H9 (cell line): ENCODE measurements at regions not wholly inside any gene's neighbourhood (a gene's known extent, or its start where the extent isn't known, plus 50 kb on each side); places are given as distances from the start of the nearest gene placed in this dataset.

Experiments
- DNase-seq: peaks from one replicate; pipeline ENCODE4 v3.0.0-alpha.2; 2017
- H2AFZ ChIP-seq: one replicate; pipeline ENCODE4 v1.6.1; 2013; ENCODE audit warnings: mild to moderate bottlenecking, low read length, control low read depth, moderate library complexity
- H2AK5ac ChIP-seq: 2 replicates; pipeline ENCODE4 v1.6.1; 2013; ENCODE audit warnings: low read length, control low read depth, mixed read lengths; ENCODE audit not compliant: insufficient read length
- H2BK120ac ChIP-seq: one replicate; pipeline ENCODE4 v1.6.1; 2013; ENCODE audit warnings: low read depth, mild to moderate bottlenecking, low read length, control low read depth, inconsistent platforms; ENCODE audit not compliant: poor library complexity, severe bottlenecking
- H2BK12ac ChIP-seq: 2 replicates; pipeline ENCODE4 v1.6.1; 2013; ENCODE audit warnings: low read length, control low read depth, mixed read lengths, low read depth; ENCODE audit not compliant: insufficient read length
- H2BK15ac ChIP-seq: 2 replicates; pipeline ENCODE4 v1.6.1; 2013; ENCODE audit warnings: low read depth, low read length, control low read depth
- H2BK20ac ChIP-seq: one replicate; pipeline ENCODE4 v1.6.1; 2013; ENCODE audit warnings: low read depth, mild to moderate bottlenecking, low read length, control low read depth, inconsistent platforms; ENCODE audit not compliant: poor library complexity, severe bottlenecking
- H2BK5ac ChIP-seq: 2 replicates; pipeline ENCODE4 v1.6.1; 2013; ENCODE audit warnings: low read length, control low read depth, mixed read lengths; ENCODE audit not compliant: insufficient read length
- H3K14ac ChIP-seq: 2 replicates; pipeline ENCODE4 v1.6.1; 2013; ENCODE audit warnings: low read length, control low read depth; ENCODE audit not compliant: insufficient read depth
- H3K18ac ChIP-seq: 2 replicates; pipeline ENCODE4 v1.6.1; 2013; ENCODE audit warnings: low read depth, mild to moderate bottlenecking, mixed read lengths, low read length, control low read depth; ENCODE audit not compliant: insufficient read length
- H3K23ac ChIP-seq: 2 replicates; pipeline ENCODE4 v1.6.1; 2013; ENCODE audit warnings: low read length, control low read depth, mixed read lengths, low read depth; ENCODE audit not compliant: insufficient read length
- H3K23me2 ChIP-seq: 2 replicates; pipeline ENCODE4 v1.6.1; 2013; ENCODE audit warnings: low read depth, mild to moderate bottlenecking, mixed read lengths, low read length, control low read depth; ENCODE audit not compliant: insufficient read length, poor library complexity, severe bottlenecking
- H3K27ac ChIP-seq: 2 replicates; pipeline ENCODE4 v1.5.1; 2013; ENCODE audit warnings: low read length, control low read depth, mixed read lengths, low read depth; ENCODE audit not compliant: insufficient read length
- H3K27me3 ChIP-seq: 2 replicates; pipeline ENCODE4 v1.6.1; 2013; ENCODE audit warnings: low read length, control low read depth, inconsistent platforms; ENCODE audit not compliant: insufficient read depth
- H3K4ac ChIP-seq: 2 replicates; pipeline ENCODE4 v1.6.1; 2013; ENCODE audit warnings: low read depth, mild to moderate bottlenecking, control low read depth, inconsistent platforms, low read length, moderate library complexity
- H3K4me1 ChIP-seq: 2 replicates; pipeline ENCODE4 v1.6.1; 2013; ENCODE audit warnings: low read length, control low read depth, inconsistent platforms; ENCODE audit not compliant: insufficient read depth
- H3K4me2 ChIP-seq: 2 replicates; pipeline ENCODE4 v1.6.1; 2013; ENCODE audit warnings: low read length, control low read depth, mixed read lengths; ENCODE audit not compliant: insufficient read length, insufficient read depth
- H3K56ac ChIP-seq: 2 replicates; pipeline ENCODE4 v1.6.1; 2013; ENCODE audit warnings: low read depth, mild to moderate bottlenecking, mixed read lengths, low read length, control low read depth; ENCODE audit not compliant: insufficient read length
- H3K79me1 ChIP-seq: 2 replicates; pipeline ENCODE4 v1.6.1; 2013; ENCODE audit warnings: low read depth, mild to moderate bottlenecking, moderate library complexity, low read length, control low read depth, inconsistent platforms; ENCODE audit not compliant: insufficient read depth, poor library complexity, severe bottlenecking
- H3K79me2 ChIP-seq: 2 replicates; pipeline ENCODE4 v1.6.1; 2013; ENCODE audit warnings: low read length, control low read depth, inconsistent platforms; ENCODE audit not compliant: insufficient read depth
- H3K9ac ChIP-seq: 2 replicates; pipeline ENCODE4 v1.6.1; 2013; ENCODE audit warnings: low read length, control low read depth, mixed read lengths; ENCODE audit not compliant: insufficient read length; ENCODE audit errors: extremely low read depth
- H3K9me3 ChIP-seq: one replicate; pipeline ENCODE4 v1.6.1; 2013; ENCODE audit warnings: low read depth, low read length, inconsistent platforms; ENCODE audit not compliant: control insufficient read depth
- H3T11ph ChIP-seq: one replicate; pipeline ENCODE4 v1.6.1; 2013; ENCODE audit warnings: mild to moderate bottlenecking, low read length, control low read depth, inconsistent platforms
- H4K20me1 ChIP-seq: one replicate; pipeline ENCODE4 v1.6.1; 2013; ENCODE audit not compliant: control insufficient read depth, insufficient read length, insufficient read depth
- H4K5ac ChIP-seq: 2 replicates; pipeline ENCODE4 v1.6.1; 2013; ENCODE audit warnings: low read depth, mild to moderate bottlenecking, mixed read lengths, low read length, control low read depth; ENCODE audit not compliant: insufficient read length
- H4K8ac ChIP-seq: replicated peaks from 2 replicates; pipeline ENCODE4 v1.6.1; 2013; ENCODE audit warnings: low read length, control low read depth, mixed read lengths, low read depth; ENCODE audit not compliant: insufficient read length
- H4K91ac ChIP-seq: 2 replicates; pipeline ENCODE4 v1.6.1; 2013; ENCODE audit warnings: low read depth, mild to moderate bottlenecking, moderate library complexity, mixed read lengths, low read length, control low read depth; ENCODE audit not compliant: insufficient read length
- H3K27ac Mint-ChIP-seq, 3 experiments: 2 replicates in 2 of 3; 3 replicates in 1 of 3; pipeline ENCODE4 v1.8.0; 2020 to 2021; ENCODE audit warnings: mixed read lengths in 3 of 3, mild to moderate bottlenecking in 1 of 3, moderate library complexity in 1 of 3
- H3K27me3 Mint-ChIP-seq: 2 replicates; pipeline ENCODE4 v1.8.0; 2021; ENCODE audit warnings: low read depth, mild to moderate bottlenecking, moderate library complexity, mixed read lengths
- H3K36me3 Mint-ChIP-seq, 3 experiments: 2 replicates in 2 of 3; 3 replicates in 1 of 3; pipeline ENCODE4 v1.8.0; 2020 to 2021; ENCODE audit warnings: low read depth in 3 of 3, mixed read lengths in 3 of 3; ENCODE audit not compliant: insufficient read depth in 1 of 3
- H3K4me1 Mint-ChIP-seq, 2 experiments: 2 replicates each; pipeline ENCODE4 v1.8.0; 2020; ENCODE audit warnings: mixed read lengths in 2 of 2
- H3K4me3 Mint-ChIP-seq, 2 experiments: 2 replicates in 1 of 2; 3 replicates in 1 of 2; pipeline ENCODE4 v1.8.0; 2020 to 2021; ENCODE audit warnings: mild to moderate bottlenecking in 2 of 2, mixed read lengths in 2 of 2, moderate library complexity in 1 of 2
- H3K9me3 Mint-ChIP-seq, 2 experiments: 2 replicates in 1 of 2; 3 replicates in 1 of 2; pipeline ENCODE4 v1.8.0; 2020; ENCODE audit warnings: mild to moderate bottlenecking in 2 of 2, mixed read lengths in 2 of 2, moderate library complexity in 1 of 2
- WGBS: extraction: QIAGEN DNeasy Blood & Tissue Kit; methylation state at CpG from one replicate; pipeline ENCODE4 v1.1.7; 2013; ENCODE audit warnings: missing lambda C conversion rate, low lambda C conversion rate, mixed read lengths; ENCODE audit not compliant: insufficient read length; ENCODE audit errors: extremely low coverage; 5-methylcytosine and 5-hydroxymethylcytosine counted together
- TF ChIP-seq, protein P1 (sequence below): fragments of 200-600 bp; sonication (generic); conservative IDR thresholded peaks from 3 replicates; pipeline ENCODE4 v1.8.0; 2021; ENCODE audit warnings: antibody characterized with exemption, mild to moderate bottlenecking

DNA sequence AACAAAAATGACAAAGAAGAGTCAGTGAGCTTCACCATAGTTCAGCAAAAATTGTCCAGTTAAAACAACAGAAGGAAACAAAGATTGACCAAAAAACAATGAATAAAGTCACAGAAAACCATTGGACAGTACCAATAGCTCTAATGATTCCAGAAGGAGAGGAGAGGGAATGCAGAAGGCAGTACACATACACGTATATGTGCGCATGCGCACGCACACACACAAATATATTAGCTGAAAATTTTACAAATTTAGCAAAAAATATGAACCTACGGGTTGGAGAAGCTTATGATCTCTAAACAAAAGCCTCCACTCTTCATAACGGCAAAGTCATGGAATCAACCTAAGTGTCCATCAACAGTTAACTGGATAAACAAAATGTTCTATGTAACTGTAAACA, 120.3 kb upstream of the MON1B start:
- Histone ChIP-seq H2BK5ac (no peak overlapping the region), H3K4ac (no peak overlapping the region), H4K20me1 (no peaks in the 10 kb centered on the region), H3K14ac (no peak overlapping the region), H3K4me1 (peaks cover 4% of the 10 kb centered on the region; the same call in 1 of the 2 replicates), H3K27me3 (no peaks in the 10 kb centered on the region), H3K23me2 (no peaks in the 10 kb centered on the region), H2BK120ac (no peak overlapping the region), H4K91ac (no peak overlapping the region), H3K9ac (no peak overlapping the region), H2AK5ac (no peak overlapping the region), H2BK15ac (no peak overlapping the region), H3T11ph (no peak overlapping the region), H3K79me1 (no peaks in the 10 kb centered on the region), H3K4me2 (no peak overlapping the region), H3K9me3 (no peaks in the 10 kb centered on the region), H3K18ac (no peak overlapping the region), H2BK20ac (no peak overlapping the region), H2BK12ac (no peak overlapping the region), H3K56ac (no peak overlapping the region), H2AFZ (no peak overlapping the region), H4K8ac (no peak overlapping the region), H4K5ac (no peak overlapping the region), H3K79me2 (no peaks in the 10 kb centered on the region), H3K23ac (no peak overlapping the region), H3K27ac (no peak overlapping the region)
- no CpG with 5 or more reads among the region's 6 CpGs for WGBS
- H3K36me3 Mint-ChIP-seq, result no peaks in the 10 kb centered on the region; a peak in 1 of 7 replicates
- H3K4me3 Mint-ChIP-seq, result no peak overlapping the region
- H3K4me1 Mint-ChIP-seq, result peaks cover 13 to 17% of the 10 kb centered on the region in 2 experiments
- TF ChIP-seq, protein P1, sequence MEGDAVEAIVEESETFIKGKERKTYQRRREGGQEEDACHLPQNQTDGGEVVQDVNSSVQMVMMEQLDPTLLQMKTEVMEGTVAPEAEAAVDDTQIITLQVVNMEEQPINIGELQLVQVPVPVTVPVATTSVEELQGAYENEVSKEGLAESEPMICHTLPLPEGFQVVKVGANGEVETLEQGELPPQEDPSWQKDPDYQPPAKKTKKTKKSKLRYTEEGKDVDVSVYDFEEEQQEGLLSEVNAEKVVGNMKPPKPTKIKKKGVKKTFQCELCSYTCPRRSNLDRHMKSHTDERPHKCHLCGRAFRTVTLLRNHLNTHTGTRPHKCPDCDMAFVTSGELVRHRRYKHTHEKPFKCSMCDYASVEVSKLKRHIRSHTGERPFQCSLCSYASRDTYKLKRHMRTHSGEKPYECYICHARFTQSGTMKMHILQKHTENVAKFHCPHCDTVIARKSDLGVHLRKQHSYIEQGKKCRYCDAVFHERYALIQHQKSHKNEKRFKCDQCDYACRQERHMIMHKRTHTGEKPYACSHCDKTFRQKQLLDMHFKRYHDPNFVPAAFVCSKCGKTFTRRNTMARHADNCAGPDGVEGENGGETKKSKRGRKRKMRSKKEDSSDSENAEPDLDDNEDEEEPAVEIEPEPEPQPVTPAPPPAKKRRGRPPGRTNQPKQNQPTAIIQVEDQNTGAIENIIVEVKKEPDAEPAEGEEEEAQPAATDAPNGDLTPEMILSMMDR, result no peak
- no peak overlapping the region for H3K27ac Mint-ChIP-seq
- DNase-seq, result no peak
- peaks cover 0 to 2% of the 10 kb centered on the region in 2 experiments; a peak in 1 of 5 replicates for H3K9me3 Mint-ChIP-seq
- no peaks in the 10 kb centered on the region for H3K27me3 Mint-ChIP-seq
